Loucy (cell line): ENCODE measurements at regions not wholly inside any gene's neighbourhood (a gene's known extent, or its start where the extent isn't known, plus 50 kb on each side); places are given as distances from the start of the nearest gene placed in this dataset.

ENCODE experiments used
- EZH2phosphoT487 ChIP-seq: fragments of 200-600 bp; IDR thresholded peaks from 2 replicates; pipeline ENCODE4 v1.6.1; 2018; ENCODE audit warnings: antibody characterized with exemption, mild to moderate bottlenecking, moderate library complexity, borderline replicate concordance
- TF ChIP-seq, protein P1 (sequence below): fragments of 200-600 bp; sonication (generic); conservative IDR thresholded peaks from 2 replicates; pipeline ENCODE4 v1.5.1; 2014; ENCODE audit warnings: mild to moderate bottlenecking, antibody characterized with exemption, low read length

DNA sequence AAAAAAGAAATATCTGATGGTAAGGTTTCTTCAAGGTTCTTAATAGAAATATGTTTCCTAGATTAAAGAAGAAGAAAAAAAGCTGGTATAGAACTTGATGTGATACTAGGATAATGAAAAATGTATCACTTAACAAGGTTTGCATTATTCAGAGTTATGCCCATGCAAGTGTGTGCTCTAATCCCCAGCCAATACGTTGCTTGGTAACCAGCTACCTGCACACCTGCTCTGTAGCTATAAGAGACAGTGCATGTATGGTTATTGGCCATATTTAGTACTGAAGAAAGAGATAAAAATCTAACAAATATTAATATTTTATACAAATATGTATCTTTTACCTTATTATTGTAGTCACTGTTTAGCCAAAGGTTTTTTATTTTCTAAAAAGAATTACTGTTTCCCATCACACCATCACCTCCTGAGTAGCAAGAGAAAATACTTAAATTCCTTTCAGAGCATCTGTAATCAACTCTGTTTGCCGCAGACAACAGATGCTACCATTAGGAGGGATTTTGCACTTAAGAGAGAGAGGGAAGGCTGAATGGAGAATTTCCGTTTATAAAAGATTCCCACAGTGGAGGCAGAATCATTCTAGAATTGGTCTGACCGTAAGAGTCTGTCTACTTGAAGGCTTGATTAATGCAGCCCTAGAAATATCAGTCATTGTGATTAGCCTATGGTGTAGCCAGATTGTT, 115.6 kb downstream of the NEDD1 start:
- TF ChIP-seq, protein P1, sequence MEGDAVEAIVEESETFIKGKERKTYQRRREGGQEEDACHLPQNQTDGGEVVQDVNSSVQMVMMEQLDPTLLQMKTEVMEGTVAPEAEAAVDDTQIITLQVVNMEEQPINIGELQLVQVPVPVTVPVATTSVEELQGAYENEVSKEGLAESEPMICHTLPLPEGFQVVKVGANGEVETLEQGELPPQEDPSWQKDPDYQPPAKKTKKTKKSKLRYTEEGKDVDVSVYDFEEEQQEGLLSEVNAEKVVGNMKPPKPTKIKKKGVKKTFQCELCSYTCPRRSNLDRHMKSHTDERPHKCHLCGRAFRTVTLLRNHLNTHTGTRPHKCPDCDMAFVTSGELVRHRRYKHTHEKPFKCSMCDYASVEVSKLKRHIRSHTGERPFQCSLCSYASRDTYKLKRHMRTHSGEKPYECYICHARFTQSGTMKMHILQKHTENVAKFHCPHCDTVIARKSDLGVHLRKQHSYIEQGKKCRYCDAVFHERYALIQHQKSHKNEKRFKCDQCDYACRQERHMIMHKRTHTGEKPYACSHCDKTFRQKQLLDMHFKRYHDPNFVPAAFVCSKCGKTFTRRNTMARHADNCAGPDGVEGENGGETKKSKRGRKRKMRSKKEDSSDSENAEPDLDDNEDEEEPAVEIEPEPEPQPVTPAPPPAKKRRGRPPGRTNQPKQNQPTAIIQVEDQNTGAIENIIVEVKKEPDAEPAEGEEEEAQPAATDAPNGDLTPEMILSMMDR, result no peak
- TF ChIP-seq EZH2phosphoT487, result no peak
